Ovary (tissue), 3 donors: ENCODE measurements at regions not wholly inside any gene's neighbourhood (a gene's known extent, or its start where the extent isn't known, plus 50 kb on each side); places are given as distances from the start of the nearest gene placed in this dataset.

Source experiments
- CTCF ChIP-seq, 3 donors: fragments of 450-650 bp in 2 of 3; fragments of 200-600 bp in 1 of 3; IDR thresholded peaks; one replicate each; pipeline versions ENCODE4 v1.5.1 to v1.8.0; 2016 to 2022; ENCODE audit warnings: antibody characterized with exemption in 3 of 3, mild to moderate bottlenecking in 1 of 3
- EP300 ChIP-seq: sonication (generic); formaldehyde crosslinking; IDR thresholded peaks from one replicate; pipeline ENCODE4 v1.6.1; 2017; ENCODE audit warnings: antibody characterized with exemption
- POLR2A ChIP-seq: fragments of 450-650 bp; IDR thresholded peaks from one replicate; pipeline ENCODE4 v1.6.1; 2017; ENCODE audit warnings: antibody characterized with exemption, mild to moderate bottlenecking, moderate library complexity
- donor health status: DM: no; HTN: no; CAD: no.

- TF ChIP-seq EP300 = no peak
- TF ChIP-seq POLR2A = no peak
- TF ChIP-seq CTCF (IDR thresholded peaks at IDR 0.05) = no peak
Measured at GRCh38 chr17:73932216-73932749, 271.2 kb upstream of the RPL38 start.
